Endodermal cell (in vitro differentiated cells): ENCODE measurements at regions not wholly inside any gene's neighbourhood (a gene's known extent, or its start where the extent isn't known, plus 50 kb on each side); places are given as distances from the start of the nearest gene placed in this dataset.
A peak's percentile ranks its signal among the peaks of the same experiment; 100 is the strongest.

ENCODE experiments used
- DNase-seq: peaks from one replicate; pipeline ENCODE4 v3.0.0-alpha.2; 2017
- H3K27ac ChIP-seq: 2 replicates; pipeline ENCODE4 v1.5.1; 2013; ENCODE audit warnings: mild to moderate bottlenecking, low read depth, low read length, moderate library complexity
- H3K27me3 ChIP-seq: 2 replicates; pipeline ENCODE4 v1.6.1; 2013; ENCODE audit warnings: mild to moderate bottlenecking, low read length, moderate library complexity; ENCODE audit not compliant: insufficient read depth, control insufficient read depth, poor library complexity, severe bottlenecking
- H3K36me3 ChIP-seq: 2 replicates; pipeline ENCODE4 v1.7.0; 2013; ENCODE audit warnings: mild to moderate bottlenecking, low read length, moderate library complexity; ENCODE audit not compliant: control insufficient read depth, insufficient read depth
- H3K4me1 ChIP-seq: one replicate; pipeline ENCODE4 v1.7.0; 2013; ENCODE audit warnings: low read length; ENCODE audit not compliant: control insufficient read depth, insufficient read depth
- H3K4me3 ChIP-seq: 2 replicates; pipeline ENCODE4 v1.5.1; 2013; ENCODE audit warnings: mild to moderate bottlenecking, low read length, moderate library complexity
- H3K9ac ChIP-seq: 2 replicates; pipeline ENCODE4 v1.6.1; 2013; ENCODE audit warnings: mild to moderate bottlenecking, low read length, moderate library complexity; ENCODE audit not compliant: poor library complexity, severe bottlenecking; ENCODE audit errors: extremely low read depth
- H3K9me3 ChIP-seq: 2 replicates; pipeline ENCODE4 v1.6.1; 2013; ENCODE audit warnings: mild to moderate bottlenecking, low read length, moderate library complexity; ENCODE audit not compliant: control insufficient read depth
- H3K27ac Mint-ChIP-seq: 2 replicates; pipeline ENCODE4 v1.8.0; 2020; ENCODE audit warnings: mixed read lengths
- H3K27me3 Mint-ChIP-seq: 2 replicates; pipeline ENCODE4 v1.8.0; 2021; ENCODE audit warnings: mild to moderate bottlenecking, mixed read lengths; ENCODE audit not compliant: insufficient read depth
- H3K36me3 Mint-ChIP-seq: 2 replicates; pipeline ENCODE4 v1.8.0; 2020; ENCODE audit warnings: low read depth, mixed read lengths
- H3K4me1 Mint-ChIP-seq: 2 replicates; pipeline ENCODE4 v1.8.0; 2020; ENCODE audit warnings: mixed read lengths
- H3K4me3 Mint-ChIP-seq: 2 replicates; pipeline ENCODE4 v1.8.0; 2020; ENCODE audit warnings: mild to moderate bottlenecking, moderate library complexity, mixed read lengths
- H3K9me3 Mint-ChIP-seq: 2 replicates; pipeline ENCODE4 v1.8.0; 2020; ENCODE audit warnings: mild to moderate bottlenecking, mixed read lengths
- CTCF ChIP-seq: fragments of 200-600 bp; sonication (generic); conservative IDR thresholded peaks from 2 replicates; pipeline ENCODE4 v1.5.0; 2021; ENCODE audit warnings: antibody characterized with exemption, mild to moderate bottlenecking
- WGBS, 2 experiments: methylation state at CpG; one replicate each; pipeline versions ENCODE4 v1.1.5 to v1.1.7; 2013; ENCODE audit warnings: missing lambda C conversion rate in 2 of 2, mixed read lengths in 1 of 2; ENCODE audit not compliant: insufficient coverage in 1 of 2, insufficient read length in 1 of 2; 5-methylcytosine and 5-hydroxymethylcytosine counted together

DNA sequence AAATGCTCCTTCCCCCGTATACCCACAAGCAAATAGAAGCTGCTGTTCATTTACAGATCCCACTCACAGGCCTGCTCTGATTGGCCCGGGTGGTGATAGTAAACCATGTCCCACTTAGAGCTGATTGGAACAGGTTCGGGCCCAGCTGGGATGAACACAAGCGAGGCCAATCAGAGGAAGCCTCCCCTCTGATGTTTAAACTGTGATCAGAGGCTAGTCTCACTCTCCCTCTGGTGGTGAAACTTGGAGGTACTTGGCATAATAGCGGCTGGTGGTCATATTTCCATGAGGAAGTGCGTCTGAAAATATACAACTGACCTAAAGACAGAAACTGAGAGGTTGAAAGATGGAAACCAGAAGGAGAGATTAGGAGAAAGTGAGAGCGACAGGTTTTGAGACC, 51.5 kb upstream of the TRPC3 start:
- Histone ChIP-seq H3K4me1 (no peaks in the 10 kb centered on the region), H3K36me3 (no peaks in the 10 kb centered on the region), H3K27me3 (peaks cover 17% of the 10 kb centered on the region), H3K9me3 (no peaks in the 10 kb centered on the region), H3K27ac (no peak overlapping the region), H3K9ac (no peak overlapping the region), H3K4me3 (no peak overlapping the region)
- peak; percentile 86 for DNase-seq
- 86 to 94% methylated on average over 2 to 7 of the region's 7 CpGs for WGBS, 2 experiments
- TF ChIP-seq CTCF: peak; percentile 82
- Mint-ChIP-seq H3K36me3 (no peaks in the 10 kb centered on the region), H3K4me3 (no peak overlapping the region), H3K9me3 (no peaks in the 10 kb centered on the region), H3K27me3 (peaks cover 17% of the 10 kb centered on the region), H3K4me1 (no peaks in the 10 kb centered on the region), H3K27ac (no peak overlapping the region)
